SJCRH30 (cell line): ENCODE measurements at regions not wholly inside any gene's neighbourhood (a gene's known extent, or its start where the extent isn't known, plus 50 kb on each side); places are given as distances from the start of the nearest gene placed in this dataset.

ENCODE experiments used
- DNase-seq, 2 experiments: peaks; one replicate each; pipeline ENCODE4 v3.0.0-alpha.2; 2015 to 2020
- H3K27ac ChIP-seq: fragments of 250-450 bp; sonication (Bioruptor Pico); 2 replicates; pipeline ENCODE4 v1.5.1; 2020; ENCODE audit warnings: mild to moderate bottlenecking, moderate library complexity
- H3K27me3 ChIP-seq: fragments of 250-450 bp; sonication (Bioruptor Pico); 2 replicates; pipeline ENCODE4 v1.5.1; 2020; ENCODE audit warnings: mild to moderate bottlenecking, moderate library complexity
- H3K36me3 ChIP-seq: fragments of 250-450 bp; sonication (Bioruptor Pico); 2 replicates; pipeline ENCODE4 v1.5.1; 2020; ENCODE audit warnings: mild to moderate bottlenecking, moderate library complexity
- H3K4me1 ChIP-seq: fragments of 250-450 bp; sonication (Bioruptor Pico); 2 replicates; pipeline ENCODE4 v1.5.1; 2020; ENCODE audit warnings: mild to moderate bottlenecking, moderate library complexity
- H3K4me3 ChIP-seq: fragments of 250-450 bp; sonication (Bioruptor Pico); 2 replicates; pipeline ENCODE4 v1.5.1; 2020; ENCODE audit warnings: mild to moderate bottlenecking, moderate library complexity
- H3K9me3 ChIP-seq: fragments of 250-450 bp; sonication (Bioruptor Pico); replicated peaks from 2 replicates; pipeline ENCODE4 v1.5.1; 2020; ENCODE audit warnings: mild to moderate bottlenecking, moderate library complexity

DNA sequence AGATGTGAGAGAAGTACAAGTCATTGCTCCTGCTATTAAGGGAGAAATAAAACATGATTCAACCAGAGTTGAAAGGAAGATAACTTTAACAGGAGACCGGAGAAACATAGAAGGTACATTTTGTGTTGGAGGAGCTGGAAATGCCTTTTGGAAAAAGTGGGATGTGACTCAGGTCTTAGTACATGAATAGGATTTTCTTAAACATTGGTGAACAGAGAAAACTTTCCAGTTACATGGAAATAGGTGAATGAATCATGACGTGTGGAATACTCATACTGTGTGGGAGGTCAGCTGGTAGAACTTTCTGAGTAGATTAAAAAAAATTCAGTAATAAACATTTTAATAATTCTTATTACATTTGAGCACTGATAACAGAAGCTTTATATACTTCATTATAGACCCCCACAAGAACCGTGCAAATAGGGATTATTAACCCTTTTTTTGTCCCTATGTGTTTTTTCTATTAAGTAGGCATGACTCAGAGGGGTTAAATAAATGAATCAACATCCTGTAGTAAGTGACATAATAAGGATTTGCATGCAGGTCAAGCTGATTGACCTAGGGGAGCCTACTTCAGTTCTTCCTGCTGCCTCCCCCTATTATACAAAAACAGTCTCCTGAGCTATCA is 710.5 kb downstream of the NOVA1 start:
- no peaks in the 10 kb centered on the region for H3K27me3 ChIP-seq
- H3K4me1 ChIP-seq = no peaks in the 10 kb centered on the region
- DNase-seq = no peak
- no peak overlapping the region for H3K27ac ChIP-seq
- H3K4me3 ChIP-seq = no peak overlapping the region
- no peaks in the 10 kb centered on the region for H3K9me3 ChIP-seq
- H3K36me3 ChIP-seq = no peaks in the 10 kb centered on the region

DNA sequence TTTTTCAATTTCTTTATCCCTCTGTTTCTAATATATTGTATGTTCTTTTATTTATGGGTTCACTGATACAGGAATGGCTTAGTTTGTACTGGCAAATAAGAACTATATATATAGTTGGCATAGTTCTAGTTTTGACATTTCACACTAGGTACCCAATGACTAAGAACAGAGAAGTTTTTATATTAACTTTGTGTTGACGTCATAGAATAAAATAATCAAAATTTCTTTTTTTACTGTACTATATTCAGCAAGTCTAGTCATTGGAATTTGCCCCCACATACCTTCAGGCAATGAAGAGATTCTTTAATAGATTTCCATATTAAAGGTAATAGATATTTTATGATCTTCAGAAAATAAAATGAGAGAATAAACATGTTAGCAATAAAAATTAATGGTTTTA is 713.2 kb downstream of the NOVA1 start:
- no peak for DNase-seq
- no peaks in the 10 kb centered on the region for H3K27me3 ChIP-seq
- H3K36me3 ChIP-seq = no peaks in the 10 kb centered on the region
- H3K27ac ChIP-seq = no peak overlapping the region
- H3K4me3 ChIP-seq = no peak overlapping the region
- H3K4me1 ChIP-seq = no peaks in the 10 kb centered on the region
- H3K9me3 ChIP-seq = no peaks in the 10 kb centered on the region

DNA sequence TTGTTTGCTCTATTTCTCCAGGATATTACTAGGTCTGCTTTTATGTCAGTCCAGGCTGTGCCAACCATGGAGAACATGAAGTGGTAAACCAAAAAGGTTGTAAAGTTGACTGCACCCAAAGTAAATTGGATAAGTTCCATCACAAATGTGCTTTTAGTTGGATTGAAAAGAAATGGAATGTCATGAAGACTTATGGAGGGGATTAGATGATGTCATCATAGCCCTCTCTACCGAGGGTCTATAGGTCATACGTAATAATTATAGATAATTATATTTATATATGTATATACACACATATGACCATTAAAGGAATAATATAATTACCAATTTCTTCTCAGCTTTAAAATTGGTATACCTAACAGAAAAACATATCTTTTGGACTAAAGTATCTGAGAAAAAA is 714.9 kb downstream of the NOVA1 start:
- no peaks in the 10 kb centered on the region for H3K4me1 ChIP-seq

DNA sequence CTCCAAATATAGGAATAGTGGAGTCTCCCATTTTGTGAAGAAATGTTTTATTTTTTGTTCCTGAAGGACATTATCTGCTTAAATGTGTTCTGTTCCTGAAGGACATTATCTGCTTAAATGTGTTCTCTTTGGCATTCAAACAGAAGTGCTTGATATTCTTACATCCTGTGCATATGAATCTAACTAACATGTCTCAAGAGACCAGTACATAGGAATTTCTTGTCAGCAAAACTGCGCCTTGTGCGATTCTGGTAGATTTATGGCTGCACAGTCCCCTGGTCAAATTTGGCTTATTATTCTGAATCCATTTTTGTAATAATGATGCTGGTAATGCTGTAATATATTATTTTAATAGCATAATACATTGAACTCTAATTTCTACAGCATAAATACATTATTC is 722.4 kb downstream of the NOVA1 start:
- H3K4me1 ChIP-seq = no peaks in the 10 kb centered on the region

More for the DNA sequence above, 714.9 kb downstream of the NOVA1 start:
- no peaks in the 10 kb centered on the region for H3K36me3 ChIP-seq
- H3K4me3 ChIP-seq = no peak overlapping the region
- DNase-seq = no peak
- H3K9me3 ChIP-seq = no peaks in the 10 kb centered on the region
- no peak overlapping the region for H3K27ac ChIP-seq
- H3K27me3 ChIP-seq = 0 out of 2 replicates have a peak, but pooled peaks cover 3% of the 10 kb centered on the region

DNA sequence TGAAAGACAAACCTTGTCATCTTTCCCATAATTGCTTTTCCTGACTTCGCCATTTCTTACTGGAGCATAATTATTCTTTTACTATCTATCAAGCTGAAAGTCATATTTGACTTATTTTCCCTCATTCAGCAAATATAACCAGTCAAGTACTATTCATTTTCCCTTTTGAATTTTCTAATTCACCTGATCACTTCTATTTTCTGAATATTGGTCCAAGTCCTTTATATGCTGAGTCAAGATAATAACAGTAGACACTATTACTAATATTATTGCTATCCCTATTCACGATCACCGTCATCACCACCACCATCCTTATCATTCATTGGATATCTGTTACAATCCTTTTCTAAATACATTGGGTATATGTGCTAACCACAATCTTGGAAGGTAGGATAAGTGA is 728.0 kb downstream of the NOVA1 start:
- no peak for DNase-seq
- Histone ChIP-seq H3K4me3 (no peak overlapping the region), H3K36me3 (no peaks in the 10 kb centered on the region), H3K27ac (no peak overlapping the region), H3K4me1 (no peaks in the 10 kb centered on the region), H3K27me3 (no peaks in the 10 kb centered on the region), H3K9me3 (no peaks in the 10 kb centered on the region)

More for the DNA sequence above, 722.4 kb downstream of the NOVA1 start:
- Histone ChIP-seq H3K4me3 (no peak overlapping the region), H3K36me3 (no peaks in the 10 kb centered on the region), H3K27me3 (0 out of 2 replicates have a peak, but pooled peaks cover 3% of the 10 kb centered on the region), H3K9me3 (no peaks in the 10 kb centered on the region), H3K27ac (no peak overlapping the region)
- no peak for DNase-seq

DNA sequence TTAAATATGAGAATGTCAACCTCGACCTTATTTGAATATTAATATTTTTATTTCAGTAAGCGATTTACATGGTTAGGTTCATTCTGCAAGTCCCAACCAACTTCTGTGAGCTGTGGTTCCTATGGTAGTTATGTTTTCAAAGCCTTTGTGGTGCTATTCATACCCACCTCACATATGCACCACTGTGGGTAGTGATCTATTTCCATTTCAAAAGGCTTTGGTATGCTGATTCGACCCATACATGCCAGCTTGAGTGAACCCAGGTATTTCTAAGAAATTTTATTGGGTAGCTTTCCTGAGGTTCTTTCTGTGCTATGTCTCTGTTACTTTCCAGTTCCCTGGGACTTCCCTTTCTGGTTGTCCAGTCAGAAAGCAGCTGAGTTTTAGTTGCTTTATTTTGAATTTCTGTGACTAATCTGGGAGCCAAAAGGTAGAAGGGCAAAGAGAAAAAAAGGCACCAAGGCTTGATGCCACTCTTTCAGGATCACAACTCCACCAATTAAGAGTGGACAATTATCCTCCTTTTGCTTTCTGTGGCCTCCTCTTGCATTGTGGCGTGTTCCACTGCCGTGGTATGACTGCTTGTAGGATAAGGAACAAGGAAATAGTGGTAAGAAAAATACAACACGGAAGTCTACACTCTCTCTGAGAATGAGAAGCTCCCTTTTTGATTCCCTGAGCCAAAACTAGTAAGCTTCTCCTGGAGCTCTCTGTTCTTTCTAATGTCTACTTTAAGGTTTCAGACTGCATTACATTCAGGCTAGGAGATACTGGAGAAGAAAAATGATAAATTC is 729.1 kb downstream of the NOVA1 start:
- DNase-seq = no peak
- Histone ChIP-seq H3K27ac (no peak overlapping the region), H3K36me3 (no peaks in the 10 kb centered on the region), H3K9me3 (no peaks in the 10 kb centered on the region), H3K4me1 (no peaks in the 10 kb centered on the region), H3K27me3 (no peaks in the 10 kb centered on the region), H3K4me3 (no peak overlapping the region)

DNA sequence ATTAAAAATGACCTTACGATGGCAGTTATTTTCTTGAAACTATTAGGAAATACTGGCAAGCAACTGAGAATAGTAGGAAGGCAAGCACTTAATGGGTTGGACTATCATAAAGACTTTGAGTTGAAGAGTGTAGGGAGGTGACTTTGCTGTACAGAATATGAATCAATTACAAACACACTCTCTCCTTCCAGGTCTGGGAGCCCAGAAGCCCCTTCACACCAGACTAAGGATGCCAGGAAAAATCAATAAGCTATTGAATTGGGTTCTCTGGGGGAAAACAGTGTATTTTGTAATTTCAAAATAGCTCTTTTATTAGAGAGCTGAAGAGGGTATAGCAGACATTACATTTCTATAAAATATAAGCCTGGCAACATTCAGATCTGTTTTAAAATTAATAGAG is 736.4 kb downstream of the NOVA1 start:
- H3K27ac ChIP-seq = no peak overlapping the region
- DNase-seq = no peak
- H3K36me3 ChIP-seq = no peaks in the 10 kb centered on the region
- peaks cover 3% of the 10 kb centered on the region; the same call in 1 of the 2 replicates for H3K27me3 ChIP-seq
- H3K9me3 ChIP-seq = no peaks in the 10 kb centered on the region; the same call in 1 of the 2 replicates
- H3K4me1 ChIP-seq = no peaks in the 10 kb centered on the region
- H3K4me3 ChIP-seq = no peak overlapping the region

DNA sequence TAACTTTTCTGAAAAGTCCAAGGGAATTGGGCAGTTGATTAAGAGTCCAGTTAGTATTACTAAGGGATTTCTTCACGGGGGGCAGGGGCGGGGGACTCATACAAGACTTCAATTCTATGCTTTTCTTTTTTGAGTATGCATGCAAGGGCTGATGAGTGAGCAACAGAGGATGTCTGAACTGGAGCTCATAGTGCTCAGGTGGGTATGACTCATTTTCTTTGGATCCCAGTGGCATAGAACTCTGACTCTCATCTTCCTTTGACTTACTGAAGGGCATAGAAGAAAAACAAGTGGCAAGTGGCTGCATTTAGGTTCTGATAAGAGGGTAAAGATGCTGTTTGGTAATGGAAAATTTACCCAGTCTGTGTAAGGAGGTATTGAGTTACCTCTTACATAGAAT is 749.2 kb downstream of the NOVA1 start:
- DNase-seq = no peak
- H3K4me3 ChIP-seq = no peak overlapping the region
- H3K9me3 ChIP-seq = no peaks in the 10 kb centered on the region
- no peaks in the 10 kb centered on the region for H3K27me3 ChIP-seq
- H3K4me1 ChIP-seq = no peaks in the 10 kb centered on the region
- no peaks in the 10 kb centered on the region for H3K36me3 ChIP-seq
- H3K27ac ChIP-seq = no peak overlapping the region

DNA sequence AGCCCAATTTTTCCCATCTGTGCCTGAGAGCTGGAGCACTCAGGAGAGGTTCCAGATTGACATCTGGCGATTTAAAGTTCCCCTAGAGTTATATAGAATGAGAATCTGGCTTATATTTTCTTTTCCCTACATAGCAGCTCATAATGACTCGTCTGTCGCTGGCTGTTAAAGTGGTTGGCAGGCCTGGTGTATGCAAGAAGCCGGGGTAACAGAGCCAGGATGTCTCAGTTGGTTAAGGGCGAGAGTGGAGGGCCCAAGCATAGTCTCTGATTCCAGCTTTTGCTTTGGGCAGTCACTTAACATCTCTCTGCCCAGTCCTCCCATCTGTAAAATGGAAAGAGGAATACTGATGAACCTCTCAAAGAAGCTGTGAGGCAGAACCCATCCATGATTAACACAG is 751.6 kb downstream of the NOVA1 start:
- Histone ChIP-seq H3K27me3 (no peaks in the 10 kb centered on the region), H3K9me3 (no peaks in the 10 kb centered on the region), H3K4me3 (no peak overlapping the region), H3K4me1 (no peaks in the 10 kb centered on the region), H3K27ac (no peak overlapping the region), H3K36me3 (no peaks in the 10 kb centered on the region)
- no peak for DNase-seq

DNA sequence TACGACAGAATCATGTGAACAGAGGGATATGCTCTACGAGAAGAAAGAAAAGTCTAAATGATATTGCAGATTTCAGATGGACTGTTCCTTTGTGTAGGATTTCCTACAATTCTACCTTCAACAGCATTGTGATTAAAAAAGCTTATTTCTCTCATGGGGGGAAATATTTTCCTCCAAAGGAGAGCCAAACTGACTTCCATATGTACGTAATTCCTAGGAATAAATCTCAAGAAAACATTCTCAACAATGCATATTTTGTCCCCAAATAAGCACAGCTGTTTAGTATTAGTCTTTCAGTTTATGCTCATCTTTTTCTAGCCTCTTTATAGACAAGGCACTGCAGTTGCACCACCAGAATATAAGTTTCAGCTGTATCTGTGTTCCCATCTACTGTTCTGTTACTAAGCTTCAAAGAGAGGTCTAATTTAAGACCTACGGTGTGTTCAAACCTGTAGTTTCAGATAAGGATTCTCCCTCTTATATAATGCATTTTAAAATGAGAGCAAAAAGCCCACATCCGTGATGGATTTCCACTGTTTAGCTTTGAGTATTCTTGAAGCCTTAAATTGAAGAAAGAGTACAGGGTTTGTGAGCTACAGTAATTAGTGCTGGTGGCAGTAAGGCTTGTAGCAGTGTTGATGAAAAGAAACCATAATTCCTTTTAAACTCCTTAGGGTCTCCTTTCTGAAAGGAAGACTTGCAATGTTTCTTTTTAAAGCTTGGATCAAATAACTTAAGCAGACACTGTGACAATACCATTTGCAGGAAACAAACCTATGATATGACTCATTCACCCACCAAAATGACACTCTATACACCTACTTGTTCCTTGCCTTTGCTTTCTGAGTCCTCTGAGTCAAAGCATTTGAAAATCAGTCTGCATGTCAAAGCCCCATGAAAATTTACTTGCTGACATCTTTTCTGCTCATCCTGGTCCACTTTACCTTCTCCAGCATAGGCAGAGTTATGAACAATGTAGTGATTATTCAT is 754.1 kb downstream of the NOVA1 start:
- Histone ChIP-seq H3K27ac (no peak overlapping the region), H3K9me3 (no peaks in the 10 kb centered on the region), H3K36me3 (no peaks in the 10 kb centered on the region), H3K27me3 (no peaks in the 10 kb centered on the region), H3K4me3 (no peak overlapping the region), H3K4me1 (no peaks in the 10 kb centered on the region)
- no peak for DNase-seq

DNA sequence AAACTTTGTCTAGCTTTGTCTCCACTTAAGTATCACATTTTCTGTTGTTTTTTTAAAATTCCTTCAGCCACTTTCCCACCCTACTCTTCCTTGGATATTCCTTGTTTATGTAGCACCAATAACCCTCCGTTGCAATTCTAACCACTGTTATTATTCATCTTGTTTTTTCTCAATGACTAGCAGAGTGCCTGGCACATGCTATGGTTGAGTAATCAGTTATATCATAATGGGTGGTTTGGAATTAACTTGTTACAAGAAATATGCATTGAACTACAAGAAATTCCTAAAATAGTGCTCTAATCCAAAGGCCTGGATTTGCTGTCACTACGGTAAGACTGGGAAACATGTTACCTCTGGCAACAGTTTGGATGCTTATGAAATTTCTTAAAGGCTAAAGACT is 756.6 kb downstream of the NOVA1 start:
- no peaks in the 10 kb centered on the region for H3K36me3 ChIP-seq

DNA sequence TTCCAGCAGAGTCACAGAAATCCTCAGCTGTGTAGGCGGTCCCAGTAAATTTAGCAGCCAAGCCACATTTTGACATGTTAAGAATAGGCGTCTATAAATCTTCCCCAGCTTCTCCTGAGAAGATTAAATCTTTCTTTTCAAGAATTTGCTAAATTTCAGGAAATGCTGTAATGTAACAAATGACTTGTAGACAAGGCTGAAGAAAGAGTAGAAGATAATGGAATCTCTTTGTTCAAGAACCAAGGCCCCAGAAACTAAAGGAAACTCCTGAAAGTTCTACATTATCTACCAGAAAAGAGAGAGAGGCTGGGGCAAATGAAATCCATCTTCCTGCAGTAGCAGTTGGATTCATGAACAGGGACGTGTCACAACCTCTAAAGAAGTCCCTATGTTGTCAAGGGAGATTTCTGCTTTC is 760.3 kb downstream of the NOVA1 start:
- H3K4me1 ChIP-seq = no peaks in the 10 kb centered on the region
- H3K36me3 ChIP-seq = no peaks in the 10 kb centered on the region
- no peak overlapping the region for H3K4me3 ChIP-seq
- H3K27me3 ChIP-seq = no peaks in the 10 kb centered on the region
- H3K27ac ChIP-seq = no peak overlapping the region
- no peak for DNase-seq
- no peaks in the 10 kb centered on the region for H3K9me3 ChIP-seq

More for the DNA sequence above, 756.6 kb downstream of the NOVA1 start:
- Histone ChIP-seq H3K27ac (no peak overlapping the region), H3K4me3 (no peak overlapping the region), H3K9me3 (no peaks in the 10 kb centered on the region), H3K27me3 (no peaks in the 10 kb centered on the region), H3K4me1 (no peaks in the 10 kb centered on the region)
- DNase-seq = no peak

DNA sequence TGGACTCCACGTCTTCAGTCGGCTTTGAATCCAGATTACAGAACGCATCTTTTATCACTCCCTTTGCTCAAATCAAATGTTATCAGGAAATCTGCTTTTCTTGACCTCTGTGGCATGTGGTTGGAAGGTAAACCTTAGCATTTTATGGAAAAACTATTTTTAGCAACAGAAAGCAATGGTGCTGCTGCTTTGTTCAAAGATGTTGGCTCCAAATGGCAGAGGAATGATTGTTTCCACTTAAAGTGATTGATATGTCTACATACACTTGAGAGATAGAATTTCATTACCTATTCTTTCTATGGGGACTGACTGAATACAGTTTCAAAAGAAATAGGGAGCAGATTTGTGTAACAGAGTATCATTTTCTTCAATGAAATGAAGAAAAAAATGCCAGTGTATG is 761.2 kb downstream of the NOVA1 start:
- Histone ChIP-seq H3K9me3 (no peaks in the 10 kb centered on the region), H3K27me3 (no peaks in the 10 kb centered on the region), H3K27ac (no peak overlapping the region), H3K36me3 (no peaks in the 10 kb centered on the region), H3K4me3 (no peak overlapping the region), H3K4me1 (no peaks in the 10 kb centered on the region)
- DNase-seq = no peak

DNA sequence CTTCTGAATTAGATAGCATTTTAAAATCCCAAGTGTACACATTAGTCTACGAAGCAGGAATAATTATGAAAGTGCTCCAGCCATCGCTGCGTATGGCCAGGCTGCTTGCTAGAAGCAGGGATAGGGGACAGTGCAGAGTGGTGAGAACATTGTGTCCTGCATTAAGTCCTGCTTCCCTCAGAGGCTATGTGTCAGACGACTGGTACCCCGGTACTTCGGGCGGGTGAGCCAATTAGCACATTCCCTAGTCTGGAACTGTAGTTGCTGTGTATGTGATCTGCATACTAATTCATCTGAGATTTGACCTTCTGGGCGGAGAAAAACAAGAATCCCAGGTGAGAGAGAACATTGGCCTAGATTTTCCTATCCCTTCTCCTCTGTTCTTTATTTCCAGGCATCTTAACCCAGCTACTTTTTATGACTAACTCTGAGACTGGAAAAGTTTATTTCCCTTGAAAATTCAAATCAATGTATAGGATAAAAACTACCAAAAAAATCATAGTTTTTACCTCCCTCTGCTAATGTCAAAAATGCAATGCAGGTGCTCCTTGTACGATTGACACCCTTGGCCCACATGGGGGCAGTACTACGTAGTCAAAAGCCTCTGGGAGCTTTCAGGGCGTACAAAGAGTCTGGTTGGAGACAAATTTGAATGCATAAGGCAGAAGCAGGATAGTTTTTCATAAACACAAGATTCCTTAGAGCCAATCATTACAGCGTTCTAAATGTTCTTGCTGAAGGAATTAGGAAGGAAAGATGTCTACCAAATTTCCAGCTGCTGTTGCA is 764.3 kb downstream of the NOVA1 start:
- DNase-seq = peak; percentile 10 to 55
- Histone ChIP-seq H3K4me1 (no peaks in the 10 kb centered on the region), H3K27me3 (no peaks in the 10 kb centered on the region; the same call in 1 of the 2 replicates), H3K27ac (no peak overlapping the region), H3K36me3 (no peaks in the 10 kb centered on the region), H3K9me3 (no peaks in the 10 kb centered on the region), H3K4me3 (no peak overlapping the region)
